Neural cell (in vitro differentiated cells): ENCODE measurements at regions not wholly inside any gene's neighbourhood (a gene's known extent, or its start where the extent isn't known, plus 50 kb on each side); places are given as distances from the start of the nearest gene placed in this dataset.

Experiments used
- H2AFZ ChIP-seq: fragments of 200-600, 300-800 bp; sonication (generic), shearing (Covaris generic); 2 replicates; pipeline ENCODE4 v1.6.0; 2014; ENCODE audit warnings: low read depth, mild to moderate bottlenecking, antibody characterized with exemption, low read length, moderate library complexity
- H3F3A ChIP-seq: fragments of 200-600 bp; shearing (Covaris generic); 2 replicates; pipeline ENCODE4 v1.6.1; 2016; ENCODE audit warnings: mild to moderate bottlenecking, moderate library complexity, mixed read lengths, antibody characterized with exemption, low read length; ENCODE audit not compliant: insufficient read depth, poor library complexity, severe bottlenecking
- H3K27ac ChIP-seq: fragments of 200-600, 300-800 bp; sonication (generic), shearing (Covaris generic); 2 replicates; pipeline ENCODE4 v1.5.1; 2014; ENCODE audit warnings: mild to moderate bottlenecking, low read length, moderate library complexity
- H3K27me3 ChIP-seq: fragments of 300-800, 200-600 bp; sonication (generic), shearing (Covaris generic); 2 replicates; pipeline ENCODE4 v1.6.0; 2014; ENCODE audit warnings: mild to moderate bottlenecking, low read depth, low read length, moderate library complexity; ENCODE audit not compliant: insufficient read depth
- H3K36me3 ChIP-seq: fragments of 300-800, 200-600 bp; sonication (generic), shearing (Covaris generic); 2 replicates; pipeline ENCODE4 v1.5.1; 2014; ENCODE audit warnings: mild to moderate bottlenecking, antibody characterized with exemption, low read length, moderate library complexity; ENCODE audit not compliant: insufficient read depth
- H3K4me2 ChIP-seq: fragments of 300-800, 200-600 bp; sonication (generic), shearing (Covaris generic); 2 replicates; pipeline ENCODE4 v1.6.0; 2014; ENCODE audit warnings: mild to moderate bottlenecking, low read length
- H3K4me3 ChIP-seq: fragments of 300-800, 200-600 bp; sonication (generic), shearing (Covaris generic); 2 replicates; pipeline ENCODE4 v1.5.1; 2014; ENCODE audit warnings: mild to moderate bottlenecking, low read length, moderate library complexity
- H3K79me2 ChIP-seq: fragments of 200-600 bp; shearing (Covaris generic); replicated peaks from 2 replicates; pipeline ENCODE4 v1.6.0; 2014; ENCODE audit warnings: mild to moderate bottlenecking, low read length, moderate library complexity; ENCODE audit not compliant: insufficient read depth
- H3K9ac ChIP-seq: fragments of 300-800, 200-600 bp; sonication (generic), shearing (Covaris generic); 2 replicates; pipeline ENCODE4 v1.6.1; 2016; ENCODE audit warnings: mild to moderate bottlenecking, low read length, mixed read lengths
- H3K9me2 ChIP-seq: fragments of 200-600 bp; shearing (Covaris generic); 2 replicates; pipeline ENCODE4 v1.6.1; 2016; ENCODE audit warnings: mild to moderate bottlenecking, low read length, mixed read lengths; ENCODE audit not compliant: insufficient read depth
- H3K9me3 ChIP-seq: fragments of 200-600, 300-800 bp; sonication (generic), shearing (Covaris generic); 2 replicates; pipeline ENCODE4 v1.6.1; 2016; ENCODE audit warnings: mild to moderate bottlenecking, mixed run types, low read length, moderate library complexity, mixed read lengths
- H4K20me1 ChIP-seq: fragments of 200-600 bp; shearing (Covaris generic); 2 replicates; pipeline ENCODE4 v1.6.1; 2016; ENCODE audit warnings: mild to moderate bottlenecking, mixed run types; ENCODE audit not compliant: insufficient read depth
- EP300 ChIP-seq: fragments of 450-650 bp; conservative IDR thresholded peaks from 2 replicates; pipeline ENCODE4 v1.6.1; 2014; ENCODE audit warnings: antibody characterized with exemption, mild to moderate bottlenecking, moderate library complexity; ENCODE audit not compliant: poor library complexity, severe bottlenecking
- EZH2 ChIP-seq: fragments of 200-600, 300-800 bp; shearing (Covaris generic), sonication (generic); IDR thresholded peaks from 2 replicates; pipeline ENCODE4 v1.6.1; 2014; ENCODE audit warnings: antibody characterized with exemption, low read length, borderline replicate concordance, mild to moderate bottlenecking; ENCODE audit not compliant: insufficient read depth, poor library complexity, severe bottlenecking
- POLR2AphosphoS5 ChIP-seq: IDR thresholded peaks from 2 replicates; pipeline ENCODE4 v1.6.1; 2012
- SMC3 ChIP-seq: fragments of 450-650 bp; conservative IDR thresholded peaks from 2 replicates; pipeline ENCODE4 v1.6.1; 2014; ENCODE audit warnings: antibody characterized with exemption, mild to moderate bottlenecking, moderate library complexity; ENCODE audit not compliant: poor library complexity
- TF ChIP-seq, protein P1 (sequence below): fragments of 450-650 bp; IDR thresholded peaks from 2 replicates; pipeline ENCODE4 v1.5.1; 2014; ENCODE audit warnings: antibody characterized with exemption, mild to moderate bottlenecking, moderate library complexity; ENCODE audit not compliant: poor library complexity, severe bottlenecking

DNA sequence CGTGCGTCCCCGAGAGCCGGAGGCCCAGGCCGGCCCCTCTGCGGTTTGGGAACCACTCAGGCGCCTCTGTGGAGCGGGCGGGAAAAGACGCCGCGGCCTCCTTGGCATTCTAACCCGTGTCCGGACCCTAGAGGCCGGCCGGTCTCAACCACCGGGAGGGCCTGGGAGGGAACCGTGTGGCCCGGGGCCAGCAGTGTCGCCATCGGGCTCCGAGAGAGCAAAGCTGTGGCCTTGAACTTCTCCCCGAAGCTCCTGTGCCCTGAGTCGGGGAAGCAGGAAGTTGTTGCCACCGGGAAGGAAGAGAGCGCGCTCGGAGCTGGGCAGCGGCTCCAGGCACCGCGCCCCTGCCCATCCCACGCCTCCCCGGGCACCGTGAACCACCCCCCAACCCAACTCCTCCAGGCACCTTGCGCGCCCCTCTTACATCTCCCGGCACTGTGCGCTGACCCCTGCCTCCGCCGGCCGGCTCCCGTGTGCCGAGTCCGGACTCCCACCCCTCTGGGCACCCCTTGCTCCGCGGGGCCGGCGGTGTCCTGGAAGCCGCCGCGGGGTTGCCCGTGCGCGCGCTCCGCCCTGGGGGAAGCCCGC lies 80.0 kb upstream of the PPARA start:
- H3K9me3 ChIP-seq: no peaks in the 10 kb centered on the region
- no peaks in the 10 kb centered on the region for H3K9me2 ChIP-seq
- H3K27me3 ChIP-seq: peaks cover 93% of the 10 kb centered on the region
- H2AFZ ChIP-seq: no peak overlapping the region
- H3K27ac ChIP-seq: no peak overlapping the region
- no peaks in the 10 kb centered on the region for H3K79me2 ChIP-seq
- peak overlapping the region; percentile 46 for H3K9ac ChIP-seq
- H3K36me3 ChIP-seq: no peaks in the 10 kb centered on the region
- no peaks in the 10 kb centered on the region for H3F3A ChIP-seq
- TF ChIP-seq EZH2: no peak
- TF ChIP-seq POLR2AphosphoS5: no peak
- TF ChIP-seq, protein P1, sequence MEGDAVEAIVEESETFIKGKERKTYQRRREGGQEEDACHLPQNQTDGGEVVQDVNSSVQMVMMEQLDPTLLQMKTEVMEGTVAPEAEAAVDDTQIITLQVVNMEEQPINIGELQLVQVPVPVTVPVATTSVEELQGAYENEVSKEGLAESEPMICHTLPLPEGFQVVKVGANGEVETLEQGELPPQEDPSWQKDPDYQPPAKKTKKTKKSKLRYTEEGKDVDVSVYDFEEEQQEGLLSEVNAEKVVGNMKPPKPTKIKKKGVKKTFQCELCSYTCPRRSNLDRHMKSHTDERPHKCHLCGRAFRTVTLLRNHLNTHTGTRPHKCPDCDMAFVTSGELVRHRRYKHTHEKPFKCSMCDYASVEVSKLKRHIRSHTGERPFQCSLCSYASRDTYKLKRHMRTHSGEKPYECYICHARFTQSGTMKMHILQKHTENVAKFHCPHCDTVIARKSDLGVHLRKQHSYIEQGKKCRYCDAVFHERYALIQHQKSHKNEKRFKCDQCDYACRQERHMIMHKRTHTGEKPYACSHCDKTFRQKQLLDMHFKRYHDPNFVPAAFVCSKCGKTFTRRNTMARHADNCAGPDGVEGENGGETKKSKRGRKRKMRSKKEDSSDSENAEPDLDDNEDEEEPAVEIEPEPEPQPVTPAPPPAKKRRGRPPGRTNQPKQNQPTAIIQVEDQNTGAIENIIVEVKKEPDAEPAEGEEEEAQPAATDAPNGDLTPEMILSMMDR: peak; percentile 17
- no peaks in the 10 kb centered on the region for H4K20me1 ChIP-seq
- H3K4me3 ChIP-seq: peak overlapping the region; percentile 65
- no peak overlapping the region for H3K4me2 ChIP-seq

- H3K4me2 ChIP-seq: no peak overlapping the region
- H3K9me3 ChIP-seq: no peaks in the 10 kb centered on the region
- H3K9ac ChIP-seq: peak overlapping the region; percentile 46
- H3F3A ChIP-seq: no peaks in the 10 kb centered on the region
- H3K4me3 ChIP-seq: peak overlapping the region; percentile 65
- TF ChIP-seq SMC3 (no peak), EP300 (no peak)
- TF ChIP-seq, protein P1: peak; percentile 2
- no peaks in the 10 kb centered on the region for H3K9me2 ChIP-seq
- no peak overlapping the region for H3K27ac ChIP-seq
- peaks cover 93% of the 10 kb centered on the region for H3K27me3 ChIP-seq
- H2AFZ ChIP-seq: no peak overlapping the region
- H3K79me2 ChIP-seq: no peaks in the 10 kb centered on the region
- no peaks in the 10 kb centered on the region for H3K36me3 ChIP-seq
- H4K20me1 ChIP-seq: no peaks in the 10 kb centered on the region
Observed at GRCh38 chr22:46070803-46071450, 79.4 kb upstream of the PPARA start.

DNA sequence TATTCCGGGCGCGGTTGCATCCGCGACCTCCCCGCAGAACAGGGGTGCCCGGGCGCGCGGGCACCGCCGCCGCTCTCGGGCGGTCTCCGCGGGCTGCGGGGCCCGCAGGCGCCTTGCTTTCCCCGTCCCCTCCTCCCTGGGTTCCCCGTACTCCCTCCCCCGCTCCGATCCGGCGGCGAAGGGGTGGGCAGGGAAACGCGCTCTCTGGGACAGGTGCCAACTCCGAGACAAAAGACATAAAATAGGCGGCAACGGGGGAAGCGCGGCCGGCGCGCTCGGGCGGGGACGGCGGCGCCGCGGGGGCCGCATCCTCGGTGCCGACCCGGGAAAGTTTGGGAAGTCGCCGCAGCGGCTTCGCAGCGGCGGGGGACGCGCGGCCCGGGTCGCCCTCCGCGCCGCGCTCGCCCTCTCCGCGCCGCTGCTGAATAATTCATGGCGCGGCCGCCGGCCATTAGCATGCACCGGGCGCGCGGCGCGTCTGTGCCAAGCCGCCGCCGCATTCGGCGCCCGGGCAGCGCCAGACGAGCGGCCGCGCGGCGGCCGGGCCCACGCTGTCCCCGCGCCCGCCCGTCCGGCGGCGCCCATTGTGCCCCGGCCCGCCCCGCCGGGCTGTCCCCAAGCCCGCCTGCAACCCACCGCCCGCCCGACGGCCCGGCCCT lies 78.7 kb upstream of the PPARA start:
- Histone ChIP-seq H3K79me2 (no peaks in the 10 kb centered on the region), H3K9me3 (no peaks in the 10 kb centered on the region), H4K20me1 (no peaks in the 10 kb centered on the region), H3K9me2 (no peaks in the 10 kb centered on the region), H3K27me3 (peaks cover 93% of the 10 kb centered on the region), H3K36me3 (no peaks in the 10 kb centered on the region), H3K9ac (peak overlapping the region; percentile 45), H3F3A (no peaks in the 10 kb centered on the region), H3K4me3 (peak overlapping the region; percentile 63), H3K27ac (no peak overlapping the region), H2AFZ (no peak overlapping the region), H3K4me2 (no peak overlapping the region)
- TF ChIP-seq POLR2AphosphoS5: no peak
- no peak for TF ChIP-seq EP300
- peak; percentile 70 for TF ChIP-seq EZH2
